HG03039 (cell line): ENCODE measurements at regions not wholly inside any gene's neighbourhood (a gene's known extent, or its start where the extent isn't known, plus 50 kb on each side); places are given as distances from the start of the nearest gene placed in this dataset.

Experiments used
- ATAC-seq: cut with Tn5 transposase; IDR thresholded peaks from one replicate; pipeline ENCODE4 v1.9.1; 2021; ENCODE audit warnings: mild to moderate bottlenecking, moderate library complexity; ENCODE audit not compliant: unreplicated experiment

DNA sequence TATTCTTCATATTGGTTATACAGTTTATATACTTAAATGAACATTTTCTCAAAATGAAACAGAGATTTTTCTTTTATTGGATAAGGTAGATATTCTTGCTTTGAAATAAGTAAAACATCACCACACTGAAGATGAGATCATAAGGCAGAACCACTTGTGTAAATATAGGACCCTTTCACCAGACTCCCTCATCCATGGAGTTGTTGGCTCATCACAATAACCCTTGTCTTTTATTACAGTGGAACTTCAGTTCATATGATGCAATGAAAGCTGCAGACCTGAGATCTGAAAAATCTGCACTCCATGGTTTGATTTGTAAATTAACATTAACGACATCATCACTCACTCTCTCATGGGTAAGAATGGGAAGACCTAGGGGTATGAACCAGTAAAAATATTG is 51.9 kb upstream of the DBX2 start:
- ATAC-seq, result no peak

GRCh38 chr12:45105996-45106395 is 55.1 kb upstream of the DBX2 start:
- ATAC-seq, result no peak

DNA sequence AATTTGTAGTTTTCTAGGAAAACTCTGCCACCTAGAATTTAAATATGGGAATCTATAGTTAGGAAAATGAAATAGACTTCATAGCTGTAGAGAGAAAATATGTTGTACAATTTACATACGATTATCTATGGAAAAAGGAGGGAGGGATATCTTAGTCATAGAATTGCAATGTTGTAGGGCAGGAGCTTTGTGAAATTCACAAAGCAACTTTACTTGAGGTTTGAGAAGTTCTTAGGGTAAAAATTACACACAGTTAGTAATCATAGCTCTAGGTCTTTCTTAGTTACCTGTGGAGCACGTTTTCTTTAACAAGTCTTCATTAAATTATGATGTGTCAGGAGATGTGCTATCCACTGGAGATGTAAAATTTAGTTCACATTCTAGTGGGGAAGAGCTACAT is 61.4 kb upstream of the DBX2 start:
- no peak for ATAC-seq

GRCh38 chr12:45121224-45121623 is 70.3 kb upstream of the DBX2 start:
- ATAC-seq, result no peak

- ATAC-seq, result no peak
Measured at GRCh38 chr12:45122768-45123380, 72.0 kb upstream of the DBX2 start.

- no peak for ATAC-seq
Measured at GRCh38 chr12:45124485-45125155, 73.7 kb upstream of the DBX2 start.

DNA sequence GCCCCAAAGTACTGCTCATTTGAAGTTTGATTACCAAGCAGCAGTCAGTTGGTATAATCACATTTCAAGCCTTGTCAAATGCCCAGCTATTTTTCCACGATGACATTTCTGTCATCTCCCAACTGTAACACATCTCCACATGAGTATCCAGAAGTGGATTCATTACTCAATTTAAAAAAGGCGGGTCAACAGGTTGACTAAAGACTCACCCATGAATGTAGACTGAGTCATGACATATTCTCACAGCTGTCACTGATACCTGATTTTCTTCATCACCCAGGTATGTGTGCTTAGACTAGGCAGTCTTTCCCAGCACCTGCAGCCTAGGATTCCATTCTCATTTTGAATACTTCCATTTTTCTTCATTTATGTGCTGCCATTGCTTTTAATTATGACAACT is 75.1 kb upstream of the DBX2 start:
- no peak for ATAC-seq

- ATAC-seq, result no peak
Measured at GRCh38 chr12:45128637-45129036, 77.7 kb upstream of the DBX2 start.

- peak; percentile 61 for ATAC-seq
Measured at GRCh38 chr12:45130881-45131281, 80.0 kb upstream of the DBX2 start.

- no peak for ATAC-seq
Measured at GRCh38 chr12:45131506-45131905, 80.6 kb upstream of the DBX2 start.

- no peak for ATAC-seq
Measured at GRCh38 chr12:45138609-45139008, 77.3 kb upstream of the ANO6 start.

DNA sequence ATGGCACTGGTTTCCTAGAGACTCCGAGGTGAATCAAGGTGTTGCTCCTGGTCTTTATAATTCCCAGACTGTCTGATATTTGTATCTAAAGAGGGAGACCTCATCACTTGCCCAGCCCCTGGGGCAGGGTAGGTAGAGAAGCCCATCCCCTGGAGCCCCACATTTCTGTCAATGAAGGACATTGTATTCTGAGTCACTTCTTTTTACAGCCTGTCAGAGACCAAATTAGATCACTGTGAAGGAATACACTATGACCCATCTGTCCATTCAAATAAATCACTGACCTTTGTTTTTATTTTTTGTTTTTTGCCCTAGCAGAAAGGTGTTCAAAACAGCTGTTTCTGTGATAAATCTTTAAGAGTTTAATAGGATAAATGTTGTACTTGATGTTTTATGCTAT is 67.9 kb upstream of the ANO6 start:
- ATAC-seq, result no peak

DNA sequence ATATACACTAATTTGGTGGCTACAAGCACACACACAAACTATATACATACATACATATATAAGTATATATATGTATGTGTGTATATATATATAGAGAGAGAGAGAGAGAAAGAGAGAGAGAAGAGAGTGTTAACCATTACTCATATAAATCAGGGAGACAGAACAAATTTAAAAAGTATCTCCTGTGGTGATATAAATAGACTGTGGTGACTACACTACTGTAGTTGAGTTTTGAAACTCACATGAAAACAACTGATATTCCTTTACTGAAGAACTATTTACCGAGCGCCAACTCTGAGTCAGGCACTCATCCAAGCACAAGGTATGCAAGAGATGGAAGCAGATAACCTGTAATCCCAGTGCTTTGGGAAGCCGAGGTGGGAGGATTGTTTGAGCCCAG is 67.3 kb upstream of the ANO6 start:
- ATAC-seq, result no peak

DNA sequence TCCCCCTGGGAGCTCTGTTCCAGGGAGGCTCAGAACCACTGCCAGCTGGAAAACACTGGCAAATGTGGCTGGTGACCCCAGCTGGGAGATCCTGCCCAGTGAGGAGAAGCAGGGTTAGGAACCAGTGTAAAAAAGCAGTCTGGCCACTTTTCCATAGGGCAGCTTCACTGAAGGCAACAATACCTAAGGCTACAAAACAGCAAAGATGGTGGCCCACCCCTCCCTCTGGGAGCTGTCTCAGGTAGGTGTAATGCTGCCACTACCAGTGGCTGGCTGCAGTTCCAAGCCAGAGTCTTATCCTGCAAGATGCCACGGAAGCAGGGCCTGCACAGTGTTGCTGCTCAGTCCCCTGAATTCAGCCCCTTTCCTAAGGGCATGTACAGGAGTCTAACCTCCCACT is 50.6 kb upstream of the ANO6 start:
- ATAC-seq, result no peak

- no peak for ATAC-seq
Measured at GRCh38 chr12:45166056-45166455, 49.8 kb upstream of the ANO6 start.
